GM23338 (cell line): ENCODE measurements at regions not wholly inside any gene's neighbourhood (a gene's known extent, or its start where the extent isn't known, plus 50 kb on each side); places are given as distances from the start of the nearest gene placed in this dataset.

ENCODE experiments used
- ATAC-seq: fragments of 200-7000 bp; cut with Tn5 transposase; 3 replicates; pipeline ENCODE4 v1.9.1; 2020
- DNase-seq: peaks from one replicate; pipeline ENCODE4 v3.0.0-alpha.2; 2015; ENCODE audit warnings: low spot score
- H2AFZ ChIP-seq: fragments of 200-600 bp; sonication (generic); 2 replicates; pipeline ENCODE4 v1.8.0; 2016; ENCODE audit warnings: antibody characterized with exemption, mild to moderate bottlenecking, moderate library complexity
- H3F3A ChIP-seq: fragments of 200-600 bp; sonication (generic); replicated peaks from 2 replicates; pipeline ENCODE4 v1.8.0; 2017; ENCODE audit warnings: antibody characterized with exemption, mixed run types, low read depth
- H3K27ac ChIP-seq: fragments of 200-600 bp; sonication (generic); 2 replicates; pipeline ENCODE4 v1.6.1; 2016; ENCODE audit warnings: low read depth
- H3K27me3 ChIP-seq: fragments of 200-600 bp; sonication (generic); 2 replicates; pipeline ENCODE4 v1.8.0; 2016; ENCODE audit warnings: mild to moderate bottlenecking, mixed run types, moderate library complexity; ENCODE audit not compliant: insufficient read depth
- H3K36me3 ChIP-seq: fragments of 200-600 bp; sonication (generic); 2 replicates; pipeline ENCODE4 v1.8.0; 2016; ENCODE audit warnings: mild to moderate bottlenecking; ENCODE audit not compliant: insufficient read depth
- H3K4me1 ChIP-seq: fragments of 200-600 bp; sonication (generic); 2 replicates; pipeline ENCODE4 v1.8.0; 2016; ENCODE audit warnings: mild to moderate bottlenecking, moderate library complexity; ENCODE audit not compliant: insufficient read depth
- H3K4me2 ChIP-seq: fragments of 200-600 bp; sonication (generic); 2 replicates; pipeline ENCODE4 v1.7.1; 2017; ENCODE audit warnings: mixed run types
- H3K4me3 ChIP-seq: fragments of 200-600 bp; sonication (generic); 2 replicates; pipeline ENCODE4 v1.6.1; 2016; ENCODE audit warnings: mixed run types
- H3K79me2 ChIP-seq: fragments of 200-600 bp; sonication (generic); replicated peaks from 2 replicates; pipeline ENCODE4 v1.8.0; 2017; ENCODE audit warnings: mild to moderate bottlenecking; ENCODE audit not compliant: insufficient read depth
- H3K9me2 ChIP-seq: fragments of 200-600 bp; sonication (generic); 2 replicates; pipeline ENCODE4 v1.8.0; 2017; ENCODE audit not compliant: insufficient read depth
- H4K20me1 ChIP-seq: fragments of 200-600 bp; sonication (generic); replicated peaks from 2 replicates; pipeline ENCODE4 v1.8.0; 2017; ENCODE audit warnings: mild to moderate bottlenecking; ENCODE audit not compliant: insufficient read depth
- H3K27ac Mint-ChIP-seq: 2 replicates; pipeline ENCODE4 v1.8.0; 2020; ENCODE audit warnings: inconsistent platforms, mild to moderate bottlenecking, moderate library complexity, mixed read lengths
- H3K27me3 Mint-ChIP-seq: 3 replicates; pipeline ENCODE4 v1.8.0; 2022; ENCODE audit warnings: low read depth, mild to moderate bottlenecking, moderate library complexity, mixed read lengths, inconsistent platforms; ENCODE audit not compliant: insufficient read depth, poor library complexity
- H3K36me3 Mint-ChIP-seq: 3 replicates; pipeline ENCODE4 v1.8.0; 2021; ENCODE audit warnings: low read depth, mild to moderate bottlenecking, inconsistent platforms, moderate library complexity, mixed read lengths
- H3K4me1 Mint-ChIP-seq: 3 replicates; pipeline ENCODE4 v1.8.0; 2020; ENCODE audit warnings: mild to moderate bottlenecking, inconsistent platforms, mixed read lengths
- H3K4me3 Mint-ChIP-seq: 3 replicates; pipeline ENCODE4 v1.8.0; 2021; ENCODE audit warnings: moderate library complexity, mild to moderate bottlenecking, inconsistent platforms, mixed read lengths
- H3K9me3 Mint-ChIP-seq: 3 replicates; pipeline ENCODE4 v1.8.0; 2020; ENCODE audit warnings: moderate library complexity, mild to moderate bottlenecking, inconsistent platforms, mixed read lengths
- CTCF ChIP-seq, 2 experiments: fragments of 200-600 bp in 1 of 2; sonication (generic) in 1 of 2; conservative IDR thresholded peaks; 2 replicates each; pipeline versions ENCODE4 v1.5.1 to v1.6.1; 2016 to 2017; ENCODE audit warnings: antibody characterized with exemption in 2 of 2, low read depth in 2 of 2, mild to moderate bottlenecking in 2 of 2, moderate library complexity in 1 of 2
- EZH2 ChIP-seq: fragments of 200-600 bp; sonication (generic); IDR thresholded peaks from one replicate; pipeline ENCODE4 v1.8.0; 2017; ENCODE audit warnings: antibody characterized with exemption, mild to moderate bottlenecking, low read depth; ENCODE audit not compliant: unreplicated experiment
- EZH2phosphoT487 ChIP-seq: fragments of 200-600 bp; sonication (generic); IDR thresholded peaks from one replicate; pipeline ENCODE4 v1.8.1; 2018; ENCODE audit warnings: antibody characterized with exemption; ENCODE audit not compliant: unreplicated experiment
- JUNB ChIP-seq: IDR thresholded peaks from one replicate; pipeline ENCODE4 v1.6.1; 2016; ENCODE audit warnings: antibody characterized with exemption; ENCODE audit not compliant: unreplicated experiment
- NANOG ChIP-seq: IDR thresholded peaks from 2 replicates; pipeline ENCODE4 v1.6.1; 2016; ENCODE audit warnings: antibody characterized with exemption, borderline replicate concordance
- POLR2AphosphoS5 ChIP-seq: IDR thresholded peaks from 2 replicates; pipeline ENCODE4 v1.6.1; 2016; ENCODE audit warnings: antibody characterized with exemption, low read depth
- REST ChIP-seq: IDR thresholded peaks from one replicate; pipeline ENCODE4 v1.6.1; 2018; ENCODE audit warnings: antibody characterized with exemption; ENCODE audit not compliant: unreplicated experiment
- STAT1 ChIP-seq: IDR thresholded peaks from one replicate; pipeline ENCODE4 v1.6.1; 2016; ENCODE audit warnings: antibody characterized with exemption; ENCODE audit not compliant: unreplicated experiment
- ZNF114 ChIP-seq: fragments of 250-450 bp; sonication (Bioruptor Pico); IDR thresholded peaks from 2 replicates; pipeline ENCODE4 v1.5.0; 2020; ENCODE audit warnings: mild to moderate bottlenecking, moderate library complexity
- ZNF331 ChIP-seq: fragments of 250-450 bp; sonication (Bioruptor Pico); IDR thresholded peaks from 2 replicates; pipeline ENCODE4 v1.5.0; 2020; ENCODE audit warnings: low read depth, mild to moderate bottlenecking, moderate library complexity

- TF ChIP-seq POLR2AphosphoS5, result no peak
- no peak for TF ChIP-seq EZH2phosphoT487
- TF ChIP-seq JUNB, result no peak
- TF ChIP-seq ZNF331 (CRISPR knock-in tag), result no peak
- no peak for TF ChIP-seq EZH2
- TF ChIP-seq NANOG, result no peak
- no peak for TF ChIP-seq REST
Measured at GRCh38 chr12:30537228-30537627, 158.4 kb downstream of the IPO8 start (continued).

GRCh38 chr12:30533558-30534265, 162.0 kb downstream of the IPO8 start:
- H3K27me3 ChIP-seq, result no peaks in the 10 kb centered on the region
- H3K36me3 ChIP-seq, result no peaks in the 10 kb centered on the region
- no peak overlapping the region for H2AFZ ChIP-seq
- Mint-ChIP-seq H3K27ac (no peak overlapping the region), H3K36me3 (no peaks in the 10 kb centered on the region), H3K9me3 (no peaks in the 10 kb centered on the region), H3K27me3 (no peaks in the 10 kb centered on the region), H3K4me1 (peaks cover 12% of the 10 kb centered on the region), H3K4me3 (no peak overlapping the region)
- no peak for ATAC-seq
- no peak overlapping the region for H3K4me3 ChIP-seq
- H3K9me2 ChIP-seq, result no peaks in the 10 kb centered on the region
- DNase-seq, result no peak
- no peaks in the 10 kb centered on the region for H3K79me2 ChIP-seq
- no peaks in the 10 kb centered on the region for H3F3A ChIP-seq
- H3K27ac ChIP-seq, result no peak overlapping the region
- no peak overlapping the region for H3K4me2 ChIP-seq
- TF ChIP-seq CTCF (conservative IDR thresholded peaks at IDR 0.05; ENCODE audit: low read depth in 2 of 2) (no peak), EZH2phosphoT487 (no peak), STAT1 (no peak), ZNF331 (CRISPR knock-in tag) (no peak), NANOG (no peak), ZNF114 (no peak)
- no peaks in the 10 kb centered on the region for H4K20me1 ChIP-seq
- H3K4me1 ChIP-seq, result no peaks in the 10 kb centered on the region
